Hippocampal formation (tissue), 2 donors: ENCODE measurements at regions not wholly inside any gene's neighbourhood (a gene's known extent, or its start where the extent isn't known, plus 50 kb on each side); places are given as distances from the start of the nearest gene placed in this dataset.
A peak's percentile ranks its signal among the peaks of the same experiment; 100 is the strongest.

Experiments used
- DNase-seq, 2 donors: peaks; one replicate each; lab custom pipeline; 2025; lab: John Stamatoyannopoulos, UW

DNA sequence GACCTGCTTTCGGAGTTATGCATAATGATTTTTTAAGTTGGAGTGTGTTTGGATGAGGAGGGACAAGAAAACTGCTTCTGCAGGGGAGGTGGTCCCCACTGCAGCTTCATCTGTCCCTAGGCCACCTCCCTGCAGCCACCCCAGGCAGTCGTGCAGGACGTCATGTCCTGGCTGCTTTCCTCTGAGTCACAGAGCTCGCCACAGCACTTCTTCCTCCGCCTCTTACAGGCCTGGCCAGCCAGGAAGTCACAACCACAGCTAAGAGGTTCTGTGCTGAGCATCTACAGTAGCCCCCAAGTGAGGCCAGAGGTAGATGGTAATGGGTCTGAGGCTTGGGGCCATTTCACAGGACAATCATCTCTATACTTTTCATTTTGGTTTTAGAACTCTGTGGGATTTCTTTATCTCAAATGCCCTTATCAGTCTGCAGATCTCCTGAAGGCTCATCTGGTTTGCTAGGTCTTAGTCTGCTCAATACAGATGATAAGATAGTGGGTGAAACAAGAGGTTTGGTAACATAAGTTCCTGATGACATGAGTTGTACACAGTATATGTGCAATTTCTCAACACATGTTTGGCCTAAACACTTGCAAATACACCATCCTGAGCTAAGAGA, 106.4 kb downstream of the ARF6 start:
- DNase-seq = peak in 1 of 2 donors; percentile 19

GRCh38 chr14:49999826-50000379, 107.0 kb downstream of the ARF6 start:
- DNase-seq = no peak

DNA sequence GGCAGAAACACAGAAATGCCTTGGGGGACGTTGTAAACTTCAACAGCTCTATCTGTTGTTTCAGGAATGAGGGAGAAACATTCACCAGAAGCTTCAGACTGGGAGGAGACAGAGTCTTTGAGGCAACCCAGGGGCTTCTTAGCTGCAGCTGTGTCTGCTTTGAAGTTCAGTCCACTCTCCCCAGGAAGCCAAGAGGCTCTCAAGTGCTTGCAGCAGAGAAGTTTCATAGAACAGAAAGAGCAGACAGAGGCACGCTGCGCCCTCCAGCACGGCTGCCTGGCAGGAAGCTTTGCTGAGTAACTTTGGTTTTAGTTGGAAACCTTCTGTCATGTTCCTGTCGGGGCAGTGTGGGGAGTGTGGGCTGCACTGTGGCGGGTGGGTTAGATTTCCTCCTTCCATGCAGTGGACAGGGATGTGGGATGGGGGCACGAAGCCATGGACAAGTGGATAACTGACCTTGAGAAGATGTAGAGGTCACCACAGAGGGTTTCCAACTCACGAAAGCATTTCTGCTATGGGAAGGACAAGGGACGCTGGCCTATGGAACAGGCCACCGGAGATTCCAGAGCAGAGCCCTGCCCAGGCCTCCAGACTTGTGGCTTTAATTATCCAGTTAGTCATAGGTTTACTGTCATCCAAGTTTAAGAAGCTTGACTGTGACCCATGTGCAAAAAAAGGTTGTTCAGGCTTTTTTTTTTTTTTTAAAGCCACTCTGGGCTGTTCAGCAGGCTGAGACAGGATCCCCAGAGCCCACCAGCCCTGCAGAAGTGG, 107.7 kb downstream of the ARF6 start:
- no peak for DNase-seq

DNA sequence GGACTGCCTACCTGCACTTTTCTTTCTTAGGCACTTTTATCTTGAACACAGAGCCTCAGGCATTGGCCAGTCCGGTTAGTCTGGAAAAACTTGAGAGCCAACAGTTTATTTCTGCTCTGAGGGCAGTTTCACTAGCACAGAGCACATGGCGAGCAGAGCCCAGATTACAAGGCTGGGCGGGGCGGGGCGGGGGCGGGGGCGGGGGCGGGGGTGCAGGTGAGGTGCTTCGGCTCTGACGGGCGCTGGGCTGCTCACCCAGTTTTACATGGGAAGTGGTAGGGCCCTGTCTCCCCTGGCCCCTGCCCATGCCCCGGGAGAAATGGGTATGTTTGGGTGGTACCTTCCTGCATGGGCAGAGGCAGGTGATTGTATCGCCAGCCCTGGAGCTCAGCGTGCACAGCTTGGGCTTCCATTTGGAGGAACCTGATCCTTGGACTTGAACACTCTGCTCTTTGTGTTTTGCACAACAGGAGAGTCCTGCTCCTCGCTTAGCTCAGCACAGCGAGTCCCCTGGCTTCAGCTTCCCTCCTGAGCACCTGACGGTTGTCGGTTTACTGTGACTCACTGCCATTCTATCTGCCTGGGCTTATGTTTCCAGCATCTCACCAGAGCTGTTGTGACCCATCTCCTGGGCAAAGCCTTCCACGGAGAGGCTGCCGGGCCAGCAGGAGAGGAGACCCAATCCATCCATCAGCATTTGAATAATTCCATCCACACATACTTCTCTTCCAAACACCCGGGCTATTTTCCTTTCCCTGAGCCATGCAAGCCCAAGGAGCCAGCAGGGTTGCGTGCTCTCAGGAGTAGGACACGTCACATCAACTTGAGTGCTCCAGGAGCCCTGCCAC, 108.5 kb downstream of the ARF6 start:
- DNase-seq = no peak

DNA sequence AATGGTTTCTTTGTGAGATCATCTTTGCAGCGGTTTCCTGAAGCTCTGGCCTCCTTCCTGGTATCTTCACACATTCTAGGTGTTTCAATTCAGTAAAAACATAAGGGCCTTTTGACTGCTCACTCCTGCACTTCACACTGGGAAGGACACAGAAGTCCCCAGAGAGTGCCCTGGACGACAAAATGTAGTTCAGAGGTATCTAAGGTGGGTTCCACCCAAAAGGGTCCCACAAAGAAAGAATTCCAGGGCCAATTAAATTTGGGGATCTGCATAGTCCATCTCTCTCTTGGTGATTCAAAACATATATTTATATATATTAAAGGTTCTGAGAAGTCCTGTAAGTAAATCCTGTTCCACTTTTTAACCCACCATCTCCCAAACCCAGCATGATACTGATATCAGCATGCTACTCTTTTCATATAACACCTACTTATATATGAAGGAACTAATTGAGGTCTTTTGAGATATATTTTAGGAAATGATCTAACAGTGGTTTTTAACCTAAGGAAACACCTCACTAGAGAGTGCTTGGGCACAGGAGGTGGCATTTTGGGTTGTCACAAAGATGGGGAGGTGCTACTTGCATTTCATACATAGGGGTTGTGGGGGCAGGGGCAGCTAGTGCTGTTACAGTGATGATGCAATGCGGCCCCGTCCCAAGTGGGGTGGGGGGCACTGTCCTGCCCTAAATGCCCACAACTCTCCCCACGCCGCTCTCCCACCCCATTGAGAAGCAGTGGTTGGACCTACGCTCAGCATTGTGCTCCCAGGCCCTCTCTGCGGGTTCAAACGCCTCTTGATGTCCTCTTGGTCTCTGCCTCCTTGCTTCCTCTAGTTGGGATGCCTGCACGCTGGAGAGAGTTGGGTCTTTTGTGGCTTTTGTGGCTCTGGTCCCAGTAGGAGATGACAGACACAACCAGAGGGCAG, 109.4 kb downstream of the ARF6 start:
- no peak for DNase-seq

DNA sequence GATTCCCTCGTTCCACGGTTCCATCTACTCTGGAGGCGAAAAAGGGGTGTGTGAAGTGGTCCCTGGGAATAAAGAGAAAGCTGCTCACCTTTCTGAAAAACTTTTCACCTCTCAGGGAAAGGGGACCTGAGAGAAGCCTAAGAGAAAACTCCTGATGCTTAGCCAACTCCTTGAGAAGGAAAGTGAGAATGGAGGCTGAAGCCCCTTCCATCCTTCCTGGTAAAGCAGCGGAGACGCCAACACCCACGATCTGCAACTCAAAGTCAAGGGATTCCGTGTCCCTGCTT, 110.0 kb downstream of the ARF6 start:
- no peak for DNase-seq

- DNase-seq = no peak
Measured at GRCh38 chr14:50003213-50004021, 110.5 kb downstream of the ARF6 start.

- DNase-seq = no peak
Measured at GRCh38 chr14:50006141-50006540, 110.2 kb downstream of the VCPKMT start.

DNA sequence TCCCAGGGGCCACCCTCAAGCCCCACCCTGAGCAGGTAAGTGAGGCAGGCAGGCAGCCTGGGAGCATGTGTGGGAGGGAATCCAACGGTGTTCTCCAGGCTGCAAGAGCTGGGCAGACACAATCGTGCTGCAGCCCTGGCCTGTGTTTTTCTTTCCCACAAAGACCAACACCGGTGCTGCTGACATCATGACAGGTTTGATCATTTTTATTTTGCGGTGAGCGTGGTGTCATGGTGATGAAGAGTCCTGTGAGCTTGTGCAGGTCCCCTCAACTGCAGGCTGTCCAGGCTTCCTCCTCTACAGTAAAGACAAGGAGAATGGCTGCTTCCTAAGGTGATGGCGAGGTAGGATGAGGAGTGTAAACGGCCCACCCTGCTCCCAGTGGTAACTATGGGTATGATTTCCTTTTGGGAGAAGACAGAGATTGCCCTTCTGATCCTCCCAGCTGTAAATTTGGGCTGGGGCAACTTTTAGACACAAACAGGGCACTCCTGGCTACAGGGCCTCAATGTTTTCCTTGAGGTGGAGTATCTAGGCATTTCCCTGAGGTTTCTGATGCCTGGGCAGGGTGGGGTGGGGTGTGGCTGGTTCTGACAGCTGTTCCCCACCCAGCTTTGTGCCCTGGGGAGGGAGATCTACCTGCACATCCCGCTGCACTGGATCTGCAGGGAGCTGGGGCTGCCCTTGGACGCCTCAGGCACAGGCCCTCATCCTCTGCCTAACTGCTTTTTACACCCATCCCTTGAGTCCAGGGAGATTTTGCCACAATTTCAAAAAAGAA, 109.1 kb downstream of the VCPKMT start:
- DNase-seq = no peak

DNA sequence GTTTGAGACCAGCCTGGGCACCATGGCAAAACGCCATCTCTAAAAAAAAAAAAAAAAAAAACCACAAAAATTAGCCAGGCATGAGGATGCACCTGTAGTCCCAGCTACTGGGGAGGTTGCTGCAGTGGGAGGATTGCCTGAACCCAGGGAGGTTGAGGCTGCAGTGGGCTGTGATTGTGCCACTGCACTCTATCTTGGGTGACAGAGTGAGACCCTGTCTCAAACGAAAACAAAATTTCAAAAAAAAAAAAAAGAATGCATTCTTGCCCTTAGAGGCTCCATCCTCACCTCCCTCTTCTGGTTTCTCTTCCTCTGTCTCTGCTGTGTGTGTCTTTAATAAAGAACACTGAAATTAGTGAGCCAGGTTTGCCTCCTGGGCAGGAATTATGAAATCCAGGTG, 107.8 kb downstream of the VCPKMT start:
- DNase-seq = no peak

DNA sequence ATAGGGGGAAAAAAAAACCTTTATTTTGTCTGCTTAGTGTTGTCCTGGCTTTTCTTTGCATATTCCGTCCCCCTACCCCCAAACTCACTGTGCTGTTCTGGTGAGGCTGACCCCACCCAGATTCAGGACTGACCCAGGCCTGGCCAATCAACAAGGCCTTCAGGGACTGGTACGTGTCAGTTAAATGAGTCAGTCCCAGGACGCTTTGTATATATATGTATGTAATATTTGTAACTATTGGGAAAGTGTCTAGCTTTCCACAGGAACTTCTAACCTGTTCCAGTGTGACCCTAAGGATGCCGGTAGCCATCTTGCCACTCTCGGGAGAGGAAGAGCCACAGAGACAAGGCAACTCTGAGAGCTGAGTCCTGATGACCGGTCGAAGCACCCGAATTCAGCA, 107.4 kb downstream of the VCPKMT start:
- no peak for DNase-seq

GRCh38 chr14:50010752-50011151, 105.6 kb downstream of the VCPKMT start:
- no peak for DNase-seq

DNA sequence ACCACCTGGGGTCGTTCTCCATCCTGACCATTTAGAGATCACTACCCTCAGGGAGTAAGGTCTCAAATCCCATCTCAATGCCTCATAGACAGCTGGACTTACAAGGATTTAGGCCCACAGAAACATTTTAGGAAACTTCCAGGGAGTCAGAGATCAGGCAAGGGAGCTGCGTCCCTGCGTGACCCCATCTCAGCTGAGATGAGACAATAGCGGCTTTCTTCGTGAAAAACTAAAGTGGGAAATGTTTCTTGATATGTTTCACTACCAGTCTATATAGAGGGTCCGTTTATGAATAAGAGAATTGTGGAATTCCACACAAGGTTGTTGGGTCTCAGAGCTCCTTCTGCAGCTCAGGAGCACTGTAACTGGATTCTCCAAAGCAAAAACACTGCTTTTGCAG, 105.1 kb downstream of the VCPKMT start:
- DNase-seq = no peak

- DNase-seq = no peak
Measured at GRCh38 chr14:50012644-50013043, 103.7 kb downstream of the VCPKMT start.

- no peak for DNase-seq
Measured at GRCh38 chr14:50013198-50013918, 103.0 kb downstream of the VCPKMT start.

DNA sequence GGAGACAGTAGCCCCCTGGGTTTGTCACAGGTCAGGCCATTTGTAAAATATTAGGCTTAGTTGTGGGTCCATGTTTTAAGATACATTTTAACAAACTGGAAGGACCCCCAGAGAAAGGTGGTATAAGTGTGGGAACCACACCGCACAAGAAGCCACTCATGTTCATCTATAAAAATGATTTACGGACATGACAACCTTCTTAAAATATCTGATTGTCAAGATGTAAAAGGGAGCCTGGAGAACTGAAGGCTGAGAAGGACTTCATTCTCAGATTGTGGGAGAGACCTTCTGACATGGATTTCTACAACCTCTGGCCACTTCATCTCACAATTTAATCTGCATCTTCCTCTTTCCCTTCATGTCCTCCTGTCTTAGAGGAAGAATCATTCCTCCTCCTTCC, 102.4 kb downstream of the VCPKMT start:
- DNase-seq = no peak

DNA sequence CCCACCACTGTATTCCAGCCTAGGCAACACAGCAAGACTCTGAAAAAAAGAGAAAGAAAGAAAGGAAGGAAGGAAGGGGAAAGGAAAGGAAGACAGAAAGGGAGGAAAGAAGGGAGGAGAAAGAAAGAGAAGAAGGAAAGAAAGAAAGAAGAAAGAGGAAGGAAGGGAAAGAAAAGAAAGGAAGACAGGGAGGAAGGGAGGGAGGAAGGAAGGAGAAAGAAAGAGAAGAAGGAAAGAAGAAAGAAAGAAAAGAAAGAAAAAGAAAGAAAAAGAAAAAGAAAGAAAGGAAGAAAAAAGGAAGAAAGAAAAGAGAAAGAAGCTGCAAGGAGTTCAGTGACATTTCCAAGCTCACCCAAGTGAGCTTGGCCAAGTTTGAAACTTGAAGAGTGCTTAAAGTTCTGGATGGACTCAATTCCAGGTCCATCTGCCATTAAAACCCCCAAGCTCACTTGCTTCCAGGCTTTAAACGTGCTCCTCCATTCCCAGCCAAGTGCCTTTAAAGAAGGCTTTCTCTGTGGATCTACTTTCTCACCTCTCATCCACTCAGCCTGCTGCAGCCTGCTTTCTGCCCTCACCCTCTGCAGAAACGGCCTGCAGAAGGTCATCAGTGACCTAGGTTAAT, 101.5 kb downstream of the VCPKMT start:
- DNase-seq = no peak

GRCh38 chr14:50015716-50016115, 100.7 kb downstream of the VCPKMT start:
- no peak for DNase-seq
